Iris pigment epithelial cell (primary cell): ENCODE measurements at regions not wholly inside any gene's neighbourhood (a gene's known extent, or its start where the extent isn't known, plus 50 kb on each side); places are given as distances from the start of the nearest gene placed in this dataset.
"Not testable (repeated sequence)": the region's sequence is repeated elsewhere in the genome, so short reads cannot be mapped to it uniquely, and the experiment has no call there.

Source experiments
- DNase-seq: peaks from one replicate; pipeline ENCODE4 v3.0.0-alpha.2; 2011; ENCODE audit warnings: low read depth

GRCh38 chr3:162842549-162843216 lies 1346.1 kb downstream of the OTOL1 start:
- no peak for DNase-seq

GRCh38 chr3:162845918-162846317 lies 1349.3 kb downstream of the OTOL1 start:
- DNase-seq: no peak

DNA sequence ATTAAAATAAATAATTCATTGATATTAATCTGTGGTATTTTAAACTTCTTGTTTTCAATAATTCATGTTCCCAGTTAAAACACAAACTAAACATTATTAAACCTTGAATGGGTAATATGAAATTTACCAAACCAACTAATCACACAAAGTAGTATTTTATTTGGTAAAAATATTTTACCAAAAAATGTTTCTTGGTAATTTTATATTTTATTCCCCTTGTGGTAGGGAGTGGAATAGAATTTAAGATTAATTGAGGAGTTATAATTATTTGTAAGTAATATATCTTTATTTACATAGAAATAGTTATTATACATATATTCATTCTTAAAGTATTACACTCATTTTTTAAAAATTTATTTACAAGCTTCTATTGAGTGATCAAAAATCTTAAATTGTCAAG lies 1350.9 kb downstream of the OTOL1 start:
- no peak for DNase-seq

- DNase-seq: no peak
Observed at GRCh38 chr3:162863579-162863978, 1367.0 kb downstream of the OTOL1 start.

GRCh38 chr3:162865466-162865865 lies 1368.9 kb downstream of the OTOL1 start:
- DNase-seq: no peak

DNA sequence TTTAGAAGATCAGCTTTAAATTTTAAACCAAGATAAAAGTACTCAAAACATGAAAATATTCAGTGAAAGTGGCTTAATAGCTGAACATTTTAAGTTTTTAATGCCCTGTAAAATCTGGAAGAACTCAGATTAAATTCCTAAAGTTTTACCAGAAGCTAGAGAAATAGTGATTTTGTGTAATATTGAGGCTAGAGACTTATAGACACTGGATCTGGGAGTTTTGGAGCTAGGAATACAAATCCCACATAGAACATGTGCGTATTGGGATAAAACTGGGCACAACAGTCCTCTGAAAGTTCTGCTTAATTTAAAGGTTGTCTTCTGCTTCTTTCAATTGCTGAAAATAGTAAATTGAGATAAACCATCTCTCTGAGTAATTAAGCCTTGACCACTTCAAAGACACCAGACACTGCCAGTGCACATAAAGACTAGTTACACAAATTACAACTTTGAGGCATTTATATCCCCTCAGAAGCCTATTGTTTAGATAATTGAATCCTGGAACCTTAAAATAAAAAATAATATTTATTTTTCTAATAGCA lies 1382.5 kb downstream of the OTOL1 start:
- no peak for DNase-seq

GRCh38 chr3:162884373-162884772 lies 1387.8 kb downstream of the OTOL1 start:
- DNase-seq: no peak

DNA sequence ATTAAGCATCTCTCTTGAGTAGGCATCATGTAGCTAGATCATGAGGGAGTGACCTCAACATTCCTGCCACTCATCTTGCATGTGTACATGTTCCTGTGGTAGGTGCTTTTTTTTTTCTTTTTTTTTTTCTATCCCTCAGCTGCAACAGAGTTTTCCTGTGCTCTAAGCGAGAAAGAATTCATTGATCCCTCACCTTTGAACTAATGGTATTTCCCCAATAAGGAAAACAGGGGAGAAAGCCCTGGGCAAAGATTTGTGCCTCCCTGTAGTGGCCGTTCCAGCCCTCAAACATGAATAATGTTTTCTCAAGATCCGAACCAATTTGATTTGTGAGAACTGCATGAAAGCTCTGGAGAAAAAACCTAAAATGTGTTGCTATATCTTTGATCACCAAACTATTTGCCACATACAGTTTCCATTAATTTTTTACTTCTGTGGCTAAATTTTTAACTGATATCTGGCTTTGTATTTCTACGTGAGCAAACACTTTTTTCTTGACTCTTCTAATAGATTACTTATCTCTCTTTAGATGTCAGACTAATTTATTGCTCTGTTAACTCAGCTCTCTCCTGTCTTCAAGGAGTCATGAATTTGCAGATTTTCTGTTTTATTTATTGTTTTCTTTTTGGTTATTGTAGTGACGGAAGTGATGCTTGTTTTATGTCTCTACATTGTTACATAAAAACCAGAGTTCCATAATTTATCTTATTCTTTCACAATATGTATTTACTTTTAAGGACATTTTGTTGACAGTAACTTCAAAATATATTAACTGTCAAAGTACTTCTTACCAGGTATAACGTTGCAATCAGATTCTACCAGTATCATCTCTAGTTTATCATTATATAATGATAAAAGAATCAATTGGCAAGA lies 1396.5 kb downstream of the OTOL1 start:
- DNase-seq: no peak

- no peak for DNase-seq
Observed at GRCh38 chr3:162897291-162897690, 1400.7 kb downstream of the OTOL1 start.

DNA sequence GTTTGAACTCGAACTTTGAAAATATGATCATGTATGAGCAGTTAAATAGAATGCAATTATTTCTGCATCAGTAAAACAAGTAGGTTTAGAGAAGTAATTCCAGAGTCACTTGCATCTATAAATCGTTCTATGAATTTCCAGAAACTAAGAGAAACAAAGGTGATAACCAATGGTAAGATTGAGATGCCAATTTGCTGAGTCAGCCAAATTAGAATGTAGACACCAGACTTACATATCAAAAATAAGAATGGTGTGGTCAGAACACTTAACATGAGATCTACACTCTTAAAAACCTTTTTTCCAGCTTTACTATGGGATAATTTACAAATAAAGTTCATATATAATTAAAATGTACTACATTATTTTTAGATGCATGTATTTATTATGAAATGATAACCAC lies 1435.9 kb downstream of the OTOL1 start:
- no peak for DNase-seq

GRCh38 chr3:162933656-162934055 lies 1437.0 kb downstream of the OTOL1 start:
- DNase-seq: no peak

DNA sequence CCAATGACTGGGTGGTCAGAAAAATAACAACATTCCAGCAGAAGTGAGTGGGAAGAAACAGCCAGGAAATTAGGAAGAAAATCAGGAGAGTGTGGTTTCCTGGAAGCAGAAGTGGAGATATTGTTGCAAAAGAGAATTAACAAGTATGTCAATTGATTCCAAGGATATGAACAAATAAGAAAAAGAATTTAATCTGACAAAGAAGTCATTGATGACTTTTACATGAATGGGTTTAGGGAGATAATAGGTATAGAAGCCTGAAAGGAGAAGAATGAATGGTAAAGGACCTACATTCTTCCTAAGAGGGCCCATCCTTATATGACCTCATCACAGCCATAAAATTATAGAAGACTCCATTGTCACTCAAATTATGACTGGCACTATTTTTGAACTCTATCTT lies 1440.1 kb downstream of the OTOL1 start:
- no peak for DNase-seq

DNA sequence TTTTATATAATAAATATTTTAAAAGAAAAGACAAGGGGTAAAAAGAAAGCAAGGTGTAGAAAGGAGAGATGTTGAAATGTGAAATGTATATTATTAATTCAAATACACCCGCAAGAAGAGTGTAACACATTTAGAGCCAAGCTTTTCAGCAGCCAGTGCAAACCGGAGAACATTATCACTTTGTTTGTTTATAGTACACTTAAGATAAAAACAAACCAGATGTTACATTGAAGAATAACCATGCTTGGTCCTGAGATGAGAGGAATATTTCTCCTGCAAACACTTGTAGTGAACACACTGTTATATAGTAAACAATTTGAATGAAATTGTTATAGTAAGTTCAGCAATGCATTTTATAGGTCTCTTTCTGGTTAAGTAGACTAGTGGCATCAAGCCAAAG lies 1441.5 kb downstream of the OTOL1 start:
- no peak for DNase-seq

GRCh38 chr3:162945626-162946025 lies 1449.0 kb downstream of the OTOL1 start:
- no peak for DNase-seq

- no peak for DNase-seq
Observed at GRCh38 chr3:162956711-162957110, 1460.1 kb downstream of the OTOL1 start.

DNA sequence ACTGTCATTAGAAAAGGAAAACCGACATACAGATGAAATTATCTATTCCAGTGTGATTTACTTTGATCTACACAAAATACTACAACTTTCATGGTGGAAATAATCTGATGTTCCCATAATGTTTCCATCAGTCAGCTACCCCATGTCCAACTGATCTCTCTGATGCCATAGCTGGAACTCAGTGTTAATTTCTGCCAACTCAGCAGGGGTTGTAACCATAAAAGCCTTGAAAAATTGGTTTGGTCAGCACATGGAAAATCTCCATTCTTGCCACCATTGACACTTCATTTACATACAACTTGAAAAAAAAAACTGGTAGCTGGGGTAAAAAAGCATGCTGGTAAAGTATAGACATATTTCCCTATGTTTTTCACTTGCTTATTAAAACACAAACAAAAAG lies 1463.7 kb downstream of the OTOL1 start:
- no peak for DNase-seq

DNA sequence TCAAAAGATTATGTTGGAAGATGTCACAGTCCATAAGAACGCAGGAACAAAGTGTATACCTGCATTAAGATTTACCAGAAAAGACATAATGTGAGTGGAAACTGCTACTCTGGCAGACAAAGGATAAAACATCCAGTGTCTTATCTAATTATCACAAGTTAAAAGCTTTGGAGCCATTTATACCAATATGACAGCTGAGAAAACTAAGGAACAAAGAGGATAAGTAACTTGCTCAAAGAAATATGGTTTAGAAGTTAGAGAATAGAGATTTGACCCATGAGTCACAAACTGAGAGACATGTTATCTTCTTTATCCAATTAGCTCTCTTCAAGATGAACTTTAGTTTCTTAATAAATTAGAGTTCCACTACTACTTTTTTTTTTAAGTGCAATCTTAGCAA lies 1473.7 kb downstream of the OTOL1 start:
- DNase-seq: no peak

DNA sequence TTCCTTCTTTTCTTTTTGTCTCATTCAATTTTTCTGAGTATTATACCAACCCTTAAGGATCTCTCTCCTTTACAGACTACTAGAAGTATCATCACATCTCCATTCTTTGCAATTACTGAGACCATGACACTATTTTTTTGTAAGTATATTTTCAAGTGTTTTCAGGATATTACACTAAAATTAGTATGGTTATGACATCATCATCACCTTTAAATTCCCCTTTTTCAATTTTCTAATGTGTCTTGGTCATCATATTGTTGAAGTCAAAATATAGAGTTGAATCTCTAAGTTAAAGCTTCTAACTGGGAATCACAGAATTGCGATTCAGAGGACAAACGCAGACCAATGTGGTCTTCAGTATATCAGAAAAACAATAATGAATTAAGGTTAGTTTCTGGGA lies 1475.1 kb downstream of the OTOL1 start:
- no peak for DNase-seq

GRCh38 chr3:162973428-162973917 lies 1476.9 kb downstream of the OTOL1 start:
- no peak for DNase-seq

DNA sequence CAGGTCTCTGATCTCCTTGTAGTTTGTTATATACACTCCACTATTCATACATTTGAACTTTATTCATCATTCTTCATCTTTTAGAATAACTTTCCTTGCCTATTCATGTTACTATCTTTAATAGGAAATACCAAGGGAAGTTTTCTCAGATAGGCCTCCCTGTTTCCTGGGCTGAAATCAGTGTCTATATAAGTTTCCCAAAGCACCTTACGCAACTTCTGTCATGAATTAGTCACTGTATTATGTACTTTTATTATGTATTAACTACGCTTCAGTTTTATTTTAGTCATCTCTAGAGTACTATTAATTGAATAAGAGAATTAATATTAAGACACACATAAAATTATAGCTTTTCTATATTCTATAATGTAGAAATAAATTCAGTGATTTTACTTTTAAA lies 1481.5 kb downstream of the OTOL1 start:
- peak; percentile 63 for DNase-seq

GRCh38 chr3:162984746-162985145 lies 1488.1 kb downstream of the OTOL1 start:
- no peak for DNase-seq

- DNase-seq: not testable (repeated sequence)
Observed at GRCh38 chr3:162987085-162987794, 1490.6 kb downstream of the OTOL1 start.
